Activated naive CD4-positive, alpha-beta T cell treated with anti-CD3 and anti-CD28 coated beads for 36 hours (primary cell): ENCODE measurements at regions not wholly inside any gene's neighbourhood (a gene's known extent, or its start where the extent isn't known, plus 50 kb on each side); places are given as distances from the start of the nearest gene placed in this dataset.

Source experiments
- CTCF ChIA-PET: fragments of 350-600 bp; sonication (Branson Sonifier 250); formaldehyde crosslinking; loops from one replicate; lab custom pipeline; 2021; ENCODE audit warnings: antibody characterized with exemption; lab: Charles Lee
- DNase-seq: peaks from one replicate; pipeline ENCODE4 v3.0.0-alpha.2; 2020
- H3K27ac Mint-ChIP-seq: one replicate; pipeline ENCODE4 v1.8.0; 2021; ENCODE audit warnings: mild to moderate bottlenecking, mixed read lengths
- H3K27me3 Mint-ChIP-seq: one replicate; pipeline ENCODE4 v1.8.0; 2021; ENCODE audit warnings: low read depth, mixed read lengths
- H3K36me3 Mint-ChIP-seq: one replicate; pipeline ENCODE4 v1.8.0; 2021; ENCODE audit warnings: low read depth, mixed read lengths
- H3K4me1 Mint-ChIP-seq: one replicate; pipeline ENCODE4 v1.8.0; 2021; ENCODE audit warnings: low read depth, mixed read lengths
- H3K4me3 Mint-ChIP-seq: one replicate; pipeline ENCODE4 v1.8.0; 2021; ENCODE audit warnings: mild to moderate bottlenecking, moderate library complexity, mixed read lengths
- H3K9me3 Mint-ChIP-seq: one replicate; pipeline ENCODE4 v1.8.0; 2021; ENCODE audit warnings: mixed read lengths
- intact Hi-C: fragments of 100-400 bp; cut with micrococcal nuclease; formaldehyde crosslinking; loops from one replicate; pipeline ENCODE4 v1.15.1; 2023

GRCh38 chr20:25135031-25135430 is 53.1 kb upstream of the VSX1 start:
- CTCF ChIA-PET: no interaction called here
- Mint-ChIP-seq H3K4me3 (no peak overlapping the region), H3K27me3 (peaks cover 2% of the 10 kb centered on the region), H3K4me1 (no peaks in the 10 kb centered on the region), H3K9me3 (no peaks in the 10 kb centered on the region), H3K27ac (no peak overlapping the region), H3K36me3 (no peaks in the 10 kb centered on the region)
- no peak for DNase-seq
- intact Hi-C loops: no loop called here

- peaks cover 2% of the 10 kb centered on the region for H3K27me3 Mint-ChIP-seq
- no peak overlapping the region for H3K4me3 Mint-ChIP-seq
- CTCF ChIA-PET: no interaction called here
- intact Hi-C loops: no loop called here
- DNase-seq: no peak
- no peaks in the 10 kb centered on the region for H3K9me3 Mint-ChIP-seq
- no peaks in the 10 kb centered on the region for H3K4me1 Mint-ChIP-seq
- H3K27ac Mint-ChIP-seq: no peak overlapping the region
- H3K36me3 Mint-ChIP-seq: no peaks in the 10 kb centered on the region
Observed at GRCh38 chr20:25136056-25136455, 54.1 kb upstream of the VSX1 start.

- H3K4me1 Mint-ChIP-seq: no peaks in the 10 kb centered on the region
- DNase-seq: no peak
- CTCF ChIA-PET: interaction anchor here (1.3 kb wide), 1 partner anchor 12 kb away, joined by 3 read pairs; no protein-coding TSS in a partner anchor
- H3K36me3 Mint-ChIP-seq: no peaks in the 10 kb centered on the region
- no peak overlapping the region for H3K27ac Mint-ChIP-seq
- no peaks in the 10 kb centered on the region for H3K9me3 Mint-ChIP-seq
- peaks cover 2% of the 10 kb centered on the region for H3K27me3 Mint-ChIP-seq
- intact Hi-C loops: no loop called here
- H3K4me3 Mint-ChIP-seq: no peak overlapping the region
Observed at GRCh38 chr20:25136643-25137559, 55.0 kb upstream of the VSX1 start.

GRCh38 chr20:25139029-25139705 is 56.3 kb upstream of the ENTPD6 start:
- intact Hi-C loops: no loop called here
- CTCF ChIA-PET: no interaction called here
- Mint-ChIP-seq H3K9me3 (no peaks in the 10 kb centered on the region), H3K27me3 (no peaks in the 10 kb centered on the region), H3K4me1 (no peaks in the 10 kb centered on the region), H3K27ac (no peak overlapping the region), H3K4me3 (no peak overlapping the region), H3K36me3 (no peaks in the 10 kb centered on the region)
- DNase-seq: peak; percentile 27

- Mint-ChIP-seq H3K27ac (no peak overlapping the region), H3K4me1 (no peaks in the 10 kb centered on the region), H3K9me3 (no peaks in the 10 kb centered on the region), H3K4me3 (no peak overlapping the region), H3K27me3 (no peaks in the 10 kb centered on the region), H3K36me3 (no peaks in the 10 kb centered on the region)
- CTCF ChIA-PET: interaction anchor here (1.3 to 1.4 kb wide), 2 partner anchors 19 to 49 kb away, joined by 3 read pairs; no protein-coding TSS in a partner anchor
- no peak for DNase-seq
- intact Hi-C loops: no loop called here
Observed at GRCh38 chr20:25140968-25141367, 54.5 kb upstream of the ENTPD6 start.

- intact Hi-C loops: no loop called here
- Mint-ChIP-seq H3K27ac (no peak overlapping the region), H3K4me3 (no peak overlapping the region), H3K4me1 (no peaks in the 10 kb centered on the region), H3K9me3 (no peaks in the 10 kb centered on the region), H3K27me3 (no peaks in the 10 kb centered on the region), H3K36me3 (no peaks in the 10 kb centered on the region)
- DNase-seq: no peak
- CTCF ChIA-PET: no interaction called here
Observed at GRCh38 chr20:25142435-25142834, 53.1 kb upstream of the ENTPD6 start.

- CTCF ChIA-PET: no interaction called here
- H3K4me1 Mint-ChIP-seq: peaks cover 6% of the 10 kb centered on the region
- no peak overlapping the region for H3K27ac Mint-ChIP-seq
- intact Hi-C loops: loop anchor here (5.0 kb wide), 2 partner anchors 52 to 53 kb away; partner anchors contain the start of gene ENTPD6
- H3K9me3 Mint-ChIP-seq: no peaks in the 10 kb centered on the region
- H3K27me3 Mint-ChIP-seq: peaks cover 4% of the 10 kb centered on the region
- DNase-seq: no peak
- no peak overlapping the region for H3K4me3 Mint-ChIP-seq
- no peaks in the 10 kb centered on the region for H3K36me3 Mint-ChIP-seq
Observed at GRCh38 chr20:25145131-25145530, 50.4 kb upstream of the ENTPD6 start.
